Gastroesophageal sphincter (tissue), 3 donors: ENCODE measurements at regions not wholly inside any gene's neighbourhood (a gene's known extent, or its start where the extent isn't known, plus 50 kb on each side); places are given as distances from the start of the nearest gene placed in this dataset.

ENCODE experiments used
- CTCF ChIP-seq, 4 experiments: fragments of 200-600 bp in 2 of 4; fragments of 450-650 bp in 2 of 4; sonication (generic) in 1 of 4; IDR thresholded peaks; one replicate each; pipeline ENCODE4 v1.5.1; 2017 to 2019; ENCODE audit warnings: antibody characterized with exemption in 4 of 4, mild to moderate bottlenecking in 2 of 4, moderate library complexity in 2 of 4
- EP300 ChIP-seq: sonication (generic); formaldehyde crosslinking; IDR thresholded peaks from one replicate; pipeline ENCODE4 v1.6.1; 2017; ENCODE audit warnings: antibody characterized with exemption, mild to moderate bottlenecking
- POLR2A ChIP-seq, 2 donors: fragments of 450-650 bp; IDR thresholded peaks; one replicate each; pipeline ENCODE4 v1.6.1; 2017; ENCODE audit warnings: antibody characterized with exemption in 2 of 2, mild to moderate bottlenecking in 2 of 2, moderate library complexity in 1 of 2
- POLR2AphosphoS5 ChIP-seq: sonication (generic); formaldehyde crosslinking; IDR thresholded peaks from one replicate; pipeline ENCODE4 v1.6.1; 2017; ENCODE audit warnings: antibody characterized with exemption

- no peak for TF ChIP-seq POLR2A (IDR thresholded peaks at IDR 0.05)
- no peak for TF ChIP-seq CTCF (IDR thresholded peaks at IDR 0.05)
- TF ChIP-seq POLR2AphosphoS5: no peak
- TF ChIP-seq EP300: no peak
These were observed 401.1 kb upstream of the TLE4 start for GRCh38 chr9:79170643-79171042.
